ENCODE measurements at regions not wholly inside any gene's neighbourhood (a gene's known extent, or its start where the extent isn't known, plus 50 kb on each side); places are given as distances from the start of the nearest gene placed in this dataset.

- Mint-ChIP-seq H3K9me3 (no peaks in the 10 kb centered on the region), H3K27me3 (ENCODE audit: low read depth) (peaks cover 3% of the 10 kb centered on the region), H3K4me1 (no peaks in the 10 kb centered on the region), H3K4me3 (no peak overlapping the region), H3K36me3 (ENCODE audit: low read depth) (no peaks in the 10 kb centered on the region), H3K27ac (no peak overlapping the region)
- no peak for TF ChIP-seq CTCF (IDR thresholded peaks at IDR 0.05; ENCODE audit: unreplicated experiment in 3 of 3)
Measured at GRCh38 chr16:20137194-20137593, 63.5 kb upstream of the GPR139 start.

GRCh38 chr16:20136446-20136968, 62.8 kb upstream of the GPR139 start:
- no peak overlapping the region for H3K4me3 Mint-ChIP-seq

GRCh38 chr16:20129375-20129774, 55.7 kb upstream of the GPR139 start:
- peaks cover 7% of the 10 kb centered on the region for H3K9me3 Mint-ChIP-seq
- TF ChIP-seq CTCF (IDR thresholded peaks at IDR 0.05; ENCODE audit: unreplicated experiment in 3 of 3) = no peak
- H3K27ac Mint-ChIP-seq = no peak overlapping the region
- no peak overlapping the region for H3K4me3 Mint-ChIP-seq
- no peaks in the 10 kb centered on the region for H3K4me1 Mint-ChIP-seq
- H3K27me3 Mint-ChIP-seq (ENCODE audit: low read depth) = no peaks in the 10 kb centered on the region
- H3K36me3 Mint-ChIP-seq (ENCODE audit: low read depth) = no peaks in the 10 kb centered on the region

More at GRCh38 chr16:20136446-20136968, 62.8 kb upstream of the GPR139 start:
- Mint-ChIP-seq H3K9me3 (no peaks in the 10 kb centered on the region), H3K36me3 (ENCODE audit: low read depth) (no peaks in the 10 kb centered on the region), H3K4me1 (no peaks in the 10 kb centered on the region), H3K27me3 (ENCODE audit: low read depth) (peaks cover 3% of the 10 kb centered on the region), H3K27ac (no peak overlapping the region)
- TF ChIP-seq CTCF (IDR thresholded peaks at IDR 0.05; ENCODE audit: unreplicated experiment in 3 of 3) = no peak
